ENCODE measurements at regions not wholly inside any gene's neighbourhood (a gene's known extent, or its start where the extent isn't known, plus 50 kb on each side); places are given as distances from the start of the nearest gene placed in this dataset.

GRCh38 chr12:91496337-91496736 lies 313.7 kb upstream of the DCN start:
- 73% methylated on average over 3 of the region's 3 CpGs for WGBS
- Histone ChIP-seq H3K27ac (ENCODE audit: low read depth in 1 of 2, low read length in 2 of 2) (no peak overlapping the region), H3K4me1 (ENCODE audit: control insufficient read depth in 4 of 4, insufficient read depth in 4 of 4, low read length in 3 of 4) (no peaks in the 10 kb centered on the region), H3K36me3 (ENCODE audit: control insufficient read depth in 4 of 4, insufficient read depth in 3 of 4, low read depth in 1 of 4, low read length in 3 of 4) (no peaks in the 10 kb centered on the region), H3K4me3 (ENCODE audit: low read depth in 1 of 3, low read length in 3 of 3) (no peak overlapping the region), H3K27me3 (ENCODE audit: control insufficient read depth in 4 of 4, insufficient read depth in 4 of 4, low read length in 3 of 4) (no peaks in the 10 kb centered on the region), H3K9me3 (ENCODE audit: control insufficient read depth in 4 of 4, low read length in 3 of 4) (no peaks in the 10 kb centered on the region), H3K9ac (ENCODE audit: low read depth in 1 of 2, low read length in 2 of 2) (no peak overlapping the region)
- no peak for TF ChIP-seq NR2F2 (IDR thresholded peaks at IDR 0.05)
- TF ChIP-seq FOXA1 (IDR thresholded peaks at IDR 0.05) = no peak
- TF ChIP-seq REST (IDR thresholded peaks at IDR 0.05) = no peak
- no peak for TF ChIP-seq SP1 (IDR thresholded peaks at IDR 0.05)
- TF ChIP-seq EGR1 (IDR thresholded peaks at IDR 0.05; ENCODE audit: low read depth in 2 of 2) = no peak
- no peak for TF ChIP-seq ATF3 (IDR thresholded peaks at IDR 0.05)
- TF ChIP-seq HNF4A (conservative IDR thresholded peaks at IDR 0.05) = no peak
- DNase-seq (ENCODE audit: low spot score) = no peak

- DNase-seq (ENCODE audit: low spot score) = no peak
- H3K4me1 ChIP-seq (ENCODE audit: control insufficient read depth in 4 of 4, insufficient read depth in 4 of 4, low read length in 3 of 4) = no peaks in the 10 kb centered on the region
- no peaks in the 10 kb centered on the region for H3K36me3 ChIP-seq (ENCODE audit: control insufficient read depth in 4 of 4, insufficient read depth in 3 of 4, low read depth in 1 of 4, low read length in 3 of 4)
- no peak overlapping the region for H3K9ac ChIP-seq (ENCODE audit: low read depth in 1 of 2, low read length in 2 of 2)
- no peak overlapping the region for H3K4me3 ChIP-seq (ENCODE audit: low read depth in 1 of 3, low read length in 3 of 3)
- no peak overlapping the region for H3K27ac ChIP-seq (ENCODE audit: low read depth in 1 of 2, low read length in 2 of 2)
- no peaks in the 10 kb centered on the region for H3K9me3 ChIP-seq (ENCODE audit: control insufficient read depth in 4 of 4, low read length in 3 of 4)
- H3K27me3 ChIP-seq (ENCODE audit: control insufficient read depth in 4 of 4, insufficient read depth in 4 of 4, low read length in 3 of 4) = no peaks in the 10 kb centered on the region
- no peak for TF ChIP-seq GABPA (IDR thresholded peaks at IDR 0.05 in 1 of 2, conservative IDR thresholded peaks at IDR 0.05 in 1 of 2)
- TF ChIP-seq ATF3 (IDR thresholded peaks at IDR 0.05) = no peak
- no peak for TF ChIP-seq YY1 (IDR thresholded peaks at IDR 0.05)
- TF ChIP-seq RAD21 (IDR thresholded peaks at IDR 0.05) = no peak
- TF ChIP-seq FOXA2 (IDR thresholded peaks at IDR 0.05) = no peak
These were observed 310.7 kb upstream of the DCN start for GRCh38 chr12:91493308-91493707.

GRCh38 chr12:91492648-91493047 lies 310.0 kb upstream of the DCN start:
- no peak for DNase-seq (ENCODE audit: low spot score)
- Histone ChIP-seq H3K4me3 (ENCODE audit: low read depth in 1 of 3, low read length in 3 of 3) (no peak overlapping the region), H3K9me3 (ENCODE audit: control insufficient read depth in 4 of 4, low read length in 3 of 4) (no peaks in the 10 kb centered on the region), H3K27ac (ENCODE audit: low read depth in 1 of 2, low read length in 2 of 2) (no peak overlapping the region), H3K4me1 (ENCODE audit: control insufficient read depth in 4 of 4, insufficient read depth in 4 of 4, low read length in 3 of 4) (no peaks in the 10 kb centered on the region), H3K36me3 (ENCODE audit: control insufficient read depth in 4 of 4, insufficient read depth in 3 of 4, low read depth in 1 of 4, low read length in 3 of 4) (no peaks in the 10 kb centered on the region), H3K9ac (ENCODE audit: low read depth in 1 of 2, low read length in 2 of 2) (no peak overlapping the region), H3K27me3 (ENCODE audit: control insufficient read depth in 4 of 4, insufficient read depth in 4 of 4, low read length in 3 of 4) (no peaks in the 10 kb centered on the region)
- TF ChIP-seq HNF4G (IDR thresholded peaks at IDR 0.05) = no peak
- TF ChIP-seq GABPA (IDR thresholded peaks at IDR 0.05 in 1 of 2, conservative IDR thresholded peaks at IDR 0.05 in 1 of 2) = no peak
- no peak for TF ChIP-seq SP1 (IDR thresholded peaks at IDR 0.05)
- no peak for TF ChIP-seq FOXA2 (IDR thresholded peaks at IDR 0.05)
- no peak for TF ChIP-seq ATF3 (IDR thresholded peaks at IDR 0.05)
- TF ChIP-seq FOXA1 (IDR thresholded peaks at IDR 0.05) = no peak
- no peak for TF ChIP-seq HNF4A (conservative IDR thresholded peaks at IDR 0.05)
- no peak for TF ChIP-seq TAF1 (conservative IDR thresholded peaks at IDR 0.05)
- TF ChIP-seq JUND (IDR thresholded peaks at IDR 0.05) = no peak
- 87% methylated on average over 1 of the region's 1 CpG for WGBS

Data from liver (tissue), 7 donors.